Sigmoid colon (tissue), 6 donors: ENCODE measurements at regions not wholly inside any gene's neighbourhood (a gene's known extent, or its start where the extent isn't known, plus 50 kb on each side); places are given as distances from the start of the nearest gene placed in this dataset.

ENCODE experiments used
- DNase-seq: peaks from one replicate; pipeline ENCODE4 v3.0.0-alpha.2; 2019
- H3K27ac ChIP-seq, 4 donors: fragments of 200-600 bp; sonication (generic); one replicate each; pipeline ENCODE4 v1.5.1; 2016 to 2019; ENCODE audit warnings: mild to moderate bottlenecking in 1 of 4
- H3K27me3 ChIP-seq, 3 donors: fragments of 200-600 bp; sonication (generic); one replicate each; pipeline ENCODE4 v1.5.1; 2019; ENCODE audit warnings: mild to moderate bottlenecking in 1 of 3
- H3K36me3 ChIP-seq, 4 donors: fragments of 200-600 bp; sonication (generic); one replicate each; pipeline ENCODE4 v1.5.1; 2016 to 2019
- H3K4me1 ChIP-seq, 4 donors: fragments of 200-600 bp; sonication (generic); one replicate each; pipeline ENCODE4 v1.5.1; 2017 to 2019
- H3K4me3 ChIP-seq, 4 donors: fragments of 200-600 bp; sonication (generic); one replicate each; pipeline ENCODE4 v1.5.1; 2017 to 2019; ENCODE audit warnings: mild to moderate bottlenecking in 2 of 4, moderate library complexity in 1 of 4
- H3K9me3 ChIP-seq, 4 donors: fragments of 200-600 bp in 3 of 4; sonication (generic) in 3 of 4; one replicate each; pipeline versions ENCODE4 v1.5.1 to v1.6.1; 2013 to 2019
- EP300 ChIP-seq, 4 donors: sonication (generic); formaldehyde crosslinking; IDR thresholded peaks; one replicate each; pipeline ENCODE4 v1.6.1; 2017; ENCODE audit warnings: antibody characterized with exemption in 4 of 4
- POLR2A ChIP-seq, 2 donors: fragments of 450-650 bp; IDR thresholded peaks; one replicate each; pipeline ENCODE4 v1.6.1; 2016; ENCODE audit warnings: antibody characterized with exemption in 2 of 2, mild to moderate bottlenecking in 2 of 2, moderate library complexity in 2 of 2
- POLR2AphosphoS5 ChIP-seq, 4 donors: sonication (generic); formaldehyde crosslinking; IDR thresholded peaks; one replicate each; pipeline ENCODE4 v1.6.1; 2017; ENCODE audit warnings: antibody characterized with exemption in 4 of 4
- WGBS, 2 donors: extraction: QIAGEN DNeasy Blood & Tissue Kit; methylation state at CpG; one replicate each; pipeline ENCODE4 v1.1.7; 2013; 5-methylcytosine and 5-hydroxymethylcytosine counted together
- intact Hi-C: fragments of 100-400 bp; cut with DNase I; formaldehyde crosslinking; loops from one replicate; pipeline ENCODE4 v1.15.1; 2023
- TF ChIP-seq, protein P1 (sequence below), 4 experiments: fragments of 450-650 bp in 3 of 4; fragments of 200-600 bp in 1 of 4; IDR thresholded peaks; one replicate each; pipeline ENCODE4 v1.5.1; 2016 to 2019; ENCODE audit warnings: antibody characterized with exemption in 4 of 4, mild to moderate bottlenecking in 3 of 4, moderate library complexity in 2 of 4
- donor health status: healthy with polysubstance abuse.
- donor health status: healthy.

DNA sequence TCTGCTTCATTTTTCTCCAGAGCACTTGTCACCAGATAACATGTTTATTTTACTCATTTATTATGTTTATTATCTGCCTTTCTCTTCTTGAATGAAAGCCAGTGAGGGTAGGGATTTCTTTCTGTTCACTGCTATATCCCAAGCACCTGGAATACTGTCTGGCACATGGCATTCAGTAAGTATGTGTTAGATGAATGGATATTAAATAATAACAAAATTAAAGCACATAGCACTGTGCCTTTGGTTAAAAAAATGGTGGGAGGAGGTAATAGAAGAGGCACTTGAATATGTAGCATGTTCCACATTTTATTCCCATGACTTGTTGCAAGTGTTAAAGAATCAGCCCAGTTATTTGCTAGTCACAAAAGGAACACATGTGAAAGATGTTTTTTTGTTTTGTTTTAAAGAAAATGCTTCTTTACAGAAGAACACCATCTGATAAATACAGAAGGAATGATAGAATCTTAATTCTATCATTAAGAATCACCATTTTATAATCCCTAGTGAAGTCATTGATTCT, 151.0 kb downstream of the DLEU7 start:
- no peak overlapping the region for H3K27ac ChIP-seq
- no peak for DNase-seq
- no peak overlapping the region for H3K4me3 ChIP-seq
- H3K36me3 ChIP-seq, result no peaks in the 10 kb centered on the region
- TF ChIP-seq POLR2AphosphoS5 (IDR thresholded peaks at IDR 0.05) (no peak), EP300 (IDR thresholded peaks at IDR 0.05) (no peak), POLR2A (IDR thresholded peaks at IDR 0.05) (no peak)
- TF ChIP-seq, protein P1, sequence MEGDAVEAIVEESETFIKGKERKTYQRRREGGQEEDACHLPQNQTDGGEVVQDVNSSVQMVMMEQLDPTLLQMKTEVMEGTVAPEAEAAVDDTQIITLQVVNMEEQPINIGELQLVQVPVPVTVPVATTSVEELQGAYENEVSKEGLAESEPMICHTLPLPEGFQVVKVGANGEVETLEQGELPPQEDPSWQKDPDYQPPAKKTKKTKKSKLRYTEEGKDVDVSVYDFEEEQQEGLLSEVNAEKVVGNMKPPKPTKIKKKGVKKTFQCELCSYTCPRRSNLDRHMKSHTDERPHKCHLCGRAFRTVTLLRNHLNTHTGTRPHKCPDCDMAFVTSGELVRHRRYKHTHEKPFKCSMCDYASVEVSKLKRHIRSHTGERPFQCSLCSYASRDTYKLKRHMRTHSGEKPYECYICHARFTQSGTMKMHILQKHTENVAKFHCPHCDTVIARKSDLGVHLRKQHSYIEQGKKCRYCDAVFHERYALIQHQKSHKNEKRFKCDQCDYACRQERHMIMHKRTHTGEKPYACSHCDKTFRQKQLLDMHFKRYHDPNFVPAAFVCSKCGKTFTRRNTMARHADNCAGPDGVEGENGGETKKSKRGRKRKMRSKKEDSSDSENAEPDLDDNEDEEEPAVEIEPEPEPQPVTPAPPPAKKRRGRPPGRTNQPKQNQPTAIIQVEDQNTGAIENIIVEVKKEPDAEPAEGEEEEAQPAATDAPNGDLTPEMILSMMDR (IDR thresholded peaks at IDR 0.05), result no peak
- H3K9me3 ChIP-seq, result no peaks in the 10 kb centered on the region
- H3K4me1 ChIP-seq, result peaks cover 0 to 15% (median 9%) of the 10 kb centered on the region in 4 donors
- H3K27me3 ChIP-seq, result no peaks in the 10 kb centered on the region
- intact Hi-C loops, result no loop called here

DNA sequence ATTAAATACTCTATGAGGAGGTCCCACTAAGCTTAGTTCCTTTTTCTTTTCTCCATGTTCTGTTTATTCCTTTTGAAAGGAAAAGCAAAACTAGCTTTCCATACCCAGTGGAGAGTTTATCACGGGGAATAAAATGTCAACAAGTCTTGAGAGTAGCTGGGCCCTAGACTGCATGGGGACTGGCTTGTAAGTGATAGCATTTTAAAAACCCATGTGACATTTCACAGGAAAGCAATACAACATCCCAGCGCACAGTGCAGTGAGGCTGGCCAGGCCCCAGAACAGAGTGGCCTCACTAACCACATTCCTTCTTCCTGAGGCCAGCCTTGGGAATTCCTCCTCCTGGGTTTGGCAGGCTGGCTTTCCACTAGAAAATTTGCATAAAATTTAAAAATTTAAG, 149.8 kb downstream of the DLEU7 start:
- intact Hi-C loops, result no loop called here
- Histone ChIP-seq H3K27me3 (no peaks in the 10 kb centered on the region), H3K9me3 (no peaks in the 10 kb centered on the region), H3K36me3 (no peaks in the 10 kb centered on the region), H3K4me1 (peaks cover 0 to 15% (median 9%) of the 10 kb centered on the region in 4 donors), H3K27ac (peak overlapping the region; percentile 6 to 29 (median 18)), H3K4me3 (no peak overlapping the region)
- TF ChIP-seq POLR2A (IDR thresholded peaks at IDR 0.05) (no peak), POLR2AphosphoS5 (IDR thresholded peaks at IDR 0.05) (no peak), EP300 (IDR thresholded peaks at IDR 0.05) (no peak)
- TF ChIP-seq, protein P1 (IDR thresholded peaks at IDR 0.05), result no peak
- 55 to 65% methylated on average over 2 of the region's 2 CpGs for WGBS, 2 donors
- no peak for DNase-seq

DNA sequence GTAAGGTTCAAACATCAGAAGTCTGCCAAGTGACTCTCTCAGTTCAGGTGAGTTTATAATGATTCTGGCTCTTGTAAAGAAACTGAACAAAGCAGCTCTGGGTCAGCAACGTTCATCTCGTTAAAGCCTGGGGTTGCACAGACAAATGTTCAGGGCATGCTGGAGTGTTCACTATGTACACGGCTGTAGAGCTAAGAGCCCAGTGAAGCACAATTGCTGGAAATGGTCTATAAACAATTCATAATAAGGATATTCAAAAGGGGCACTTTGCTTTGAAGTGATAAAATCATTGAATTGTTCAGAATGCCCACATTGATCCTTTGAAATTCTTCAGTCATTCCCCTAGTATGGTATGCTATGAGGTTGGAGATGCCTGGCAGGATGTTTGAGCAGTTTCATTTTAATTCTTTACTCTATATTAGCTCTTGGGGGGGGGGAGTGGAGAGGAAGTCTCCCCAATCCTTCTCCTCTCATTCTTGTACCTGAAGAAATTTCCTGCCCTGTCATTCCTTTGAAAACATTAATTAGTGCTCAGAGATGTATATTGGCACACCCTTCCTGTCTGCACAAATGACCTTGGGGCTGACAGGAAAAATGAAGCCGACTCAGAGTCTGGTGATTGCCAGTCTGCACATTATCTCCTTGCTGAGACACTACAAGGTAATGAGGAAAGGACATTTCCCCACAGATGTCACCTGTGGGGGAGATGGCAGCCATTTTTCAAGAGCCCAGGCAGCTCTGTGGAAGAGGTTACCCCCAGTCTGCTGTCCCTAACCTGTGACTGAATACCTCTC, 145.5 kb downstream of the DLEU7 start:
- no peak for DNase-seq
- WGBS, 2 donors, result 38 to 49% methylated on average over 4 of the region's 4 CpGs
- TF ChIP-seq, protein P1 (IDR thresholded peaks at IDR 0.05), result no peak
- TF ChIP-seq POLR2A (IDR thresholded peaks at IDR 0.05) (no peak), POLR2AphosphoS5 (IDR thresholded peaks at IDR 0.05) (no peak), EP300 (IDR thresholded peaks at IDR 0.05) (no peak)
- intact Hi-C loops, result no loop called here
- Histone ChIP-seq H3K36me3 (no peaks in the 10 kb centered on the region), H3K9me3 (no peaks in the 10 kb centered on the region), H3K4me1 (peaks cover 0 to 7% (median 2%) of the 10 kb centered on the region in 4 donors), H3K27me3 (no peaks in the 10 kb centered on the region), H3K27ac (no peak overlapping the region), H3K4me3 (no peak overlapping the region)

DNA sequence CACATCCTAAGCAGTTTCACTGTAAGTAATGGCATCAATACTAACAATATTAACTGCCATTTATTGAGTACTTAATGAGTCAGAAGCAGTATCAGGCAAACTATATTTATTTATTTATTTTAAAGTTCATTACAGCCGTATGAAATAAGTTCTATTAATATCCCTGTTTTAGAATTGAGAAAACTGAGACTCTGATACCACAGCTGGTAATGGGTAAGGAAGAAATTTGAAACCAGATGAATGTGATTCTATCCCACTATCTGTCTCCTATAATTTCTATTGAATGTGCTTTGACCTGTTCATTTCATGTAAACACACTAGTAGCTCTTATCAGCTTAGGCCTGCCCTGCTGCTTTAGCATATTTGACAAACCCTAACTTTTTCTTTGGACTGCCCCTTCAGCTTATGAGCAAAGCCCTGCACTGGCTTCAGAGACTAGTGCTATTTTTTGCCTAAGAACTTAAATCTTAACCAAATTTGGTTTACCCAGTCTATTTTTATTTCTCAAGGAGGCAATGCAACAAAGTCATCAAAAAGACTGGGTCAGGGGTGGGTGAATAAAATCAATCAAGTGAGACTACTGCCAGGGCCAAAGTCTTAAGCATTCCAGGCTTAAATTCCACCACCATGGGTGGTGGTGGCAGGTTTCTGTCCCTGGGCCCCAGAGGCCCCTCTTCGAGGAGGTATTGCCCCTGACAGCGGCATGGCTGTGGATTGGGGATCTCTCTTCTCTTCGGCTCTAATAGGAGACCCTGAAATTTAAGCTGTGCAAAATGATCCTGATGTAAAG, 143.4 kb downstream of the DLEU7 start:
- DNase-seq, result no peak
- WGBS, 2 donors, result 81 to 89% methylated on average over 4 of the region's 4 CpGs
- Histone ChIP-seq H3K4me3 (no peak overlapping the region), H3K27ac (no peak overlapping the region), H3K27me3 (no peaks in the 10 kb centered on the region), H3K9me3 (no peaks in the 10 kb centered on the region), H3K4me1 (no peaks in the 10 kb centered on the region), H3K36me3 (no peaks in the 10 kb centered on the region)
- intact Hi-C loops, result no loop called here
- TF ChIP-seq EP300 (IDR thresholded peaks at IDR 0.05), result no peak
- no peak for TF ChIP-seq POLR2AphosphoS5 (IDR thresholded peaks at IDR 0.05)
- TF ChIP-seq POLR2A (IDR thresholded peaks at IDR 0.05), result no peak
- TF ChIP-seq, protein P1 (IDR thresholded peaks at IDR 0.05), result no peak
